ENCODE measurements at regions not wholly inside any gene's neighbourhood (a gene's known extent, or its start where the extent isn't known, plus 50 kb on each side); places are given as distances from the start of the nearest gene placed in this dataset.

GRCh38 chr18:51807336-51807735 is 532.7 kb upstream of the DCC start:
- no peak for TF ChIP-seq MAX (IDR thresholded peaks at IDR 0.05)
- no peak for TF ChIP-seq EZH2 (IDR thresholded peaks at IDR 0.05; ENCODE audit: low read depth, low read length, severe bottlenecking)
- no peak for TF ChIP-seq SP1 (IDR thresholded peaks at IDR 0.05; ENCODE audit: low read depth, low read length)
- no peak for TF ChIP-seq ZNF274 (IDR thresholded peaks at IDR 0.05; ENCODE audit: borderline replicate concordance, extremely low read depth, low read length)
- TF ChIP-seq CTCF (IDR thresholded peaks at IDR 0.05; ENCODE audit: control extremely low read depth in 1 of 3, insufficient read depth in 1 of 3, low read depth in 1 of 3, low read length in 3 of 3) = no peak
- TF ChIP-seq JUN (IDR thresholded peaks at IDR 0.05; ENCODE audit: low read depth, low read length) = no peak
- no peak for TF ChIP-seq FOSL1 (IDR thresholded peaks at IDR 0.05; ENCODE audit: insufficient read depth, low read depth, low read length)
